Right lobe of liver (tissue), 4 donors: ENCODE measurements at regions not wholly inside any gene's neighbourhood (a gene's known extent, or its start where the extent isn't known, plus 50 kb on each side); places are given as distances from the start of the nearest gene placed in this dataset.

ENCODE experiments used
- POLR2A ChIP-seq: fragments of 450-650 bp; IDR thresholded peaks from one replicate; pipeline ENCODE4 v1.6.1; 2017; ENCODE audit warnings: antibody characterized with exemption, mild to moderate bottlenecking
- TF ChIP-seq, protein P1 (sequence below), 4 donors: fragments of 200-600 bp in 3 of 4; fragments of 450-650 bp in 1 of 4; IDR thresholded peaks; one replicate each; pipeline versions ENCODE4 v1.5.1 to v1.8.0; 2016 to 2022; ENCODE audit warnings: antibody characterized with exemption in 4 of 4, mild to moderate bottlenecking in 2 of 4
- donor health status: DM: no; HTN: no; CAD: no.
- donor health status: DM: no; HTN: no; CAD: no.
- donor health status: DM: no; HTN: yes; CAD: no.

- TF ChIP-seq, protein P1, sequence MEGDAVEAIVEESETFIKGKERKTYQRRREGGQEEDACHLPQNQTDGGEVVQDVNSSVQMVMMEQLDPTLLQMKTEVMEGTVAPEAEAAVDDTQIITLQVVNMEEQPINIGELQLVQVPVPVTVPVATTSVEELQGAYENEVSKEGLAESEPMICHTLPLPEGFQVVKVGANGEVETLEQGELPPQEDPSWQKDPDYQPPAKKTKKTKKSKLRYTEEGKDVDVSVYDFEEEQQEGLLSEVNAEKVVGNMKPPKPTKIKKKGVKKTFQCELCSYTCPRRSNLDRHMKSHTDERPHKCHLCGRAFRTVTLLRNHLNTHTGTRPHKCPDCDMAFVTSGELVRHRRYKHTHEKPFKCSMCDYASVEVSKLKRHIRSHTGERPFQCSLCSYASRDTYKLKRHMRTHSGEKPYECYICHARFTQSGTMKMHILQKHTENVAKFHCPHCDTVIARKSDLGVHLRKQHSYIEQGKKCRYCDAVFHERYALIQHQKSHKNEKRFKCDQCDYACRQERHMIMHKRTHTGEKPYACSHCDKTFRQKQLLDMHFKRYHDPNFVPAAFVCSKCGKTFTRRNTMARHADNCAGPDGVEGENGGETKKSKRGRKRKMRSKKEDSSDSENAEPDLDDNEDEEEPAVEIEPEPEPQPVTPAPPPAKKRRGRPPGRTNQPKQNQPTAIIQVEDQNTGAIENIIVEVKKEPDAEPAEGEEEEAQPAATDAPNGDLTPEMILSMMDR (IDR thresholded peaks at IDR 0.05), result no peak
- TF ChIP-seq POLR2A, result no peak
Observed at GRCh38 chr7:17009933-17010332, 128.2 kb upstream of the AGR3 start.
